ENCODE measurements at regions not wholly inside any gene's neighbourhood (a gene's known extent, or its start where the extent isn't known, plus 50 kb on each side); places are given as distances from the start of the nearest gene placed in this dataset.

- Histone ChIP-seq H3K4me1 (no peaks in the 10 kb centered on the region), H3K27me3 (ENCODE audit: control insufficient read depth, insufficient read depth, low read length) (no peaks in the 10 kb centered on the region), H3K4me3 (ENCODE audit: low read depth, low read length) (no peak overlapping the region), H3K4me2 (ENCODE audit: low read length) (no peak overlapping the region), H2AFZ (no peak overlapping the region), H3K9ac (no peak overlapping the region), H3K36me3 (ENCODE audit: control insufficient read depth, insufficient read depth, low read length) (no peaks in the 10 kb centered on the region), H3K9me3 (ENCODE audit: control insufficient read depth, low read length) (no peaks in the 10 kb centered on the region), H3K27ac (no peak overlapping the region), H3K79me2 (no peaks in the 10 kb centered on the region)
- no peak for TF ChIP-seq CTCF (IDR thresholded peaks at IDR 0.05)
Observed at GRCh38 chr12:87086118-87086891, 830.1 kb upstream of the MGAT4C start.

GRCh38 chr12:87085286-87085685 is 829.1 kb upstream of the MGAT4C start:
- no peak overlapping the region for H3K4me3 ChIP-seq (ENCODE audit: low read depth, low read length)
- no peaks in the 10 kb centered on the region for H3K9me3 ChIP-seq (ENCODE audit: control insufficient read depth, low read length)
- no peak overlapping the region for H2AFZ ChIP-seq
- H3K79me2 ChIP-seq = no peaks in the 10 kb centered on the region
- H3K36me3 ChIP-seq (ENCODE audit: control insufficient read depth, insufficient read depth, low read length) = no peaks in the 10 kb centered on the region
- no peak overlapping the region for H3K9ac ChIP-seq
- H3K27ac ChIP-seq = no peak overlapping the region
- no peaks in the 10 kb centered on the region for H3K27me3 ChIP-seq (ENCODE audit: control insufficient read depth, insufficient read depth, low read length)
- H3K4me1 ChIP-seq = no peaks in the 10 kb centered on the region
- no peak for TF ChIP-seq CTCF (IDR thresholded peaks at IDR 0.05)
- no peak overlapping the region for H3K4me2 ChIP-seq (ENCODE audit: low read length)

GRCh38 chr12:87082756-87083155 is 826.6 kb upstream of the MGAT4C start:
- H3K9me3 ChIP-seq (ENCODE audit: control insufficient read depth, low read length) = no peaks in the 10 kb centered on the region
- no peaks in the 10 kb centered on the region for H3K79me2 ChIP-seq
- no peak overlapping the region for H3K27ac ChIP-seq
- no peak overlapping the region for H2AFZ ChIP-seq
- H3K9ac ChIP-seq = no peak overlapping the region
- H3K4me3 ChIP-seq (ENCODE audit: low read depth, low read length) = no peak overlapping the region
- H3K27me3 ChIP-seq (ENCODE audit: control insufficient read depth, insufficient read depth, low read length) = no peaks in the 10 kb centered on the region
- TF ChIP-seq CTCF (IDR thresholded peaks at IDR 0.05) = no peak
- no peaks in the 10 kb centered on the region for H3K36me3 ChIP-seq (ENCODE audit: control insufficient read depth, insufficient read depth, low read length)
- no peak overlapping the region for H3K4me2 ChIP-seq (ENCODE audit: low read length)
- H3K4me1 ChIP-seq = no peaks in the 10 kb centered on the region

GRCh38 chr12:87074781-87075180 is 818.6 kb upstream of the MGAT4C start:
- Histone ChIP-seq H3K27me3 (ENCODE audit: control insufficient read depth, insufficient read depth, low read length) (no peaks in the 10 kb centered on the region), H3K9ac (no peak overlapping the region), H3K9me3 (ENCODE audit: control insufficient read depth, low read length) (no peaks in the 10 kb centered on the region), H3K36me3 (ENCODE audit: control insufficient read depth, insufficient read depth, low read length) (no peaks in the 10 kb centered on the region), H2AFZ (no peak overlapping the region), H3K79me2 (no peaks in the 10 kb centered on the region), H3K4me2 (ENCODE audit: low read length) (no peak overlapping the region), H3K4me3 (ENCODE audit: low read depth, low read length) (no peak overlapping the region), H3K4me1 (no peaks in the 10 kb centered on the region), H3K27ac (no peak overlapping the region)
- TF ChIP-seq CTCF (IDR thresholded peaks at IDR 0.05) = no peak

- TF ChIP-seq CTCF (IDR thresholded peaks at IDR 0.05) = no peak
- Histone ChIP-seq H3K4me1 (no peaks in the 10 kb centered on the region), H3K27me3 (ENCODE audit: control insufficient read depth, insufficient read depth, low read length) (no peaks in the 10 kb centered on the region), H3K79me2 (no peaks in the 10 kb centered on the region), H3K36me3 (ENCODE audit: control insufficient read depth, insufficient read depth, low read length) (no peaks in the 10 kb centered on the region), H3K4me3 (ENCODE audit: low read depth, low read length) (no peak overlapping the region), H3K9me3 (ENCODE audit: control insufficient read depth, low read length) (no peaks in the 10 kb centered on the region), H2AFZ (no peak overlapping the region), H3K9ac (no peak overlapping the region), H3K27ac (no peak overlapping the region), H3K4me2 (ENCODE audit: low read length) (no peak overlapping the region)
Observed at GRCh38 chr12:87066326-87066725, 810.1 kb upstream of the MGAT4C start.

All from parathyroid adenoma (tissue), 2 donors.